Ovary (tissue), 3 donors: ENCODE measurements at regions not wholly inside any gene's neighbourhood (a gene's known extent, or its start where the extent isn't known, plus 50 kb on each side); places are given as distances from the start of the nearest gene placed in this dataset.

Experiments used
- EP300 ChIP-seq: sonication (generic); formaldehyde crosslinking; IDR thresholded peaks from one replicate; pipeline ENCODE4 v1.6.1; 2017; ENCODE audit warnings: antibody characterized with exemption
- POLR2A ChIP-seq: fragments of 450-650 bp; IDR thresholded peaks from one replicate; pipeline ENCODE4 v1.6.1; 2017; ENCODE audit warnings: antibody characterized with exemption, mild to moderate bottlenecking, moderate library complexity
- TF ChIP-seq, protein P1 (sequence below), 3 donors: fragments of 450-650 bp in 2 of 3; fragments of 200-600 bp in 1 of 3; IDR thresholded peaks; one replicate each; pipeline versions ENCODE4 v1.5.1 to v1.8.0; 2016 to 2022; ENCODE audit warnings: antibody characterized with exemption in 3 of 3, mild to moderate bottlenecking in 1 of 3
- donor health status: DM: no; HTN: no; CAD: no.

DNA sequence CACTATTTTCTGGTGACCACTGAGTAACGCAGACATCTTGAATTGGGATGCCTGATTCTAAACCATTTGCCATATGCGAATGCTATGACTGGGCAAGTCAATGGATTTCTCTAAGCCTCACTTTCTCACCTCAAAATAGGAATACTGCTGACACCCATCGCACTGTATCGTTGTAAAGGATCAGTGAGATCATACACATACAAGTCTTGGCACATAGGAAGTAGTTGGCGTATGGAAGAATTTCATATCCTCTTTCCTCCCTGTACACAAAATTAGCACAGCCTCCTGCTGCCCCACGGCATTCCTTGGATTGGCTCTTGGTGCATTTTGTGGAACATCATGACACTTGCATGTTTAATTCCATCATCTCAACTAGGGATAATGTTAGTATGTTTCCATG, 366.9 kb downstream of the CMPK2 start:
- TF ChIP-seq, protein P1, sequence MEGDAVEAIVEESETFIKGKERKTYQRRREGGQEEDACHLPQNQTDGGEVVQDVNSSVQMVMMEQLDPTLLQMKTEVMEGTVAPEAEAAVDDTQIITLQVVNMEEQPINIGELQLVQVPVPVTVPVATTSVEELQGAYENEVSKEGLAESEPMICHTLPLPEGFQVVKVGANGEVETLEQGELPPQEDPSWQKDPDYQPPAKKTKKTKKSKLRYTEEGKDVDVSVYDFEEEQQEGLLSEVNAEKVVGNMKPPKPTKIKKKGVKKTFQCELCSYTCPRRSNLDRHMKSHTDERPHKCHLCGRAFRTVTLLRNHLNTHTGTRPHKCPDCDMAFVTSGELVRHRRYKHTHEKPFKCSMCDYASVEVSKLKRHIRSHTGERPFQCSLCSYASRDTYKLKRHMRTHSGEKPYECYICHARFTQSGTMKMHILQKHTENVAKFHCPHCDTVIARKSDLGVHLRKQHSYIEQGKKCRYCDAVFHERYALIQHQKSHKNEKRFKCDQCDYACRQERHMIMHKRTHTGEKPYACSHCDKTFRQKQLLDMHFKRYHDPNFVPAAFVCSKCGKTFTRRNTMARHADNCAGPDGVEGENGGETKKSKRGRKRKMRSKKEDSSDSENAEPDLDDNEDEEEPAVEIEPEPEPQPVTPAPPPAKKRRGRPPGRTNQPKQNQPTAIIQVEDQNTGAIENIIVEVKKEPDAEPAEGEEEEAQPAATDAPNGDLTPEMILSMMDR (IDR thresholded peaks at IDR 0.05), result no peak
- TF ChIP-seq POLR2A, result no peak
- TF ChIP-seq EP300, result no peak
